ENCODE measurements at regions not wholly inside any gene's neighbourhood (a gene's known extent, or its start where the extent isn't known, plus 50 kb on each side); places are given as distances from the start of the nearest gene placed in this dataset.

- Mint-ChIP-seq H3K9me3 (ENCODE audit: insufficient read depth) (no peaks in the 10 kb centered on the region), H3K4me1 (no peaks in the 10 kb centered on the region), H3K27me3 (peaks cover 11% of the 10 kb centered on the region), H3K4me3 (no peak overlapping the region), H3K27ac (no peak overlapping the region)
- ChIA-PET POLR2A (no interaction called here), CTCF (no interaction called here)
- no peak for TF ChIP-seq EZH2 (IDR thresholded peaks at IDR 0.05; ENCODE audit: borderline replicate concordance, insufficient read depth, low read depth, low read length, poor library complexity, severe bottlenecking)
- TF ChIP-seq CTCF (IDR thresholded peaks at IDR 0.05), result no peak
- WGBS (ENCODE audit: insufficient coverage), result no CpG with 5 or more reads among the region's 3 CpGs
- ATAC-seq (ENCODE audit: low read depth), result no peak
- no peak for DNase-seq
- Histone ChIP-seq H4K20me1 (ENCODE audit: control insufficient read depth, insufficient read depth, low read length, poor library complexity, severe bottlenecking) (no peaks in the 10 kb centered on the region), H3K27ac (ENCODE audit: low read length in 2 of 2) (no peak overlapping the region), H3K9ac (ENCODE audit: low read length) (no peak overlapping the region), H3K4me1 (ENCODE audit: control insufficient read depth in 2 of 2, insufficient read depth in 2 of 2, low read length in 2 of 2) (no peaks in the 10 kb centered on the region), H3K4me3 (ENCODE audit: control extremely low read depth in 1 of 5, extremely low read depth in 1 of 5, insufficient read depth in 1 of 5, low read depth in 2 of 5, low read length in 4 of 5) (no peak overlapping the region), H2AFZ (ENCODE audit: insufficient read depth, low read depth, low read length, poor library complexity, severe bottlenecking) (no peak overlapping the region), H3K36me3 (replicated peaks in 1 of 2; ENCODE audit: control extremely low read depth in 1 of 2, control insufficient read depth in 1 of 2, extremely low read depth in 1 of 2, insufficient read depth in 2 of 2, low read length in 1 of 2) (no peaks in the 10 kb centered on the region), H3K27me3 (replicated peaks in 1 of 4; ENCODE audit: control extremely low read depth in 1 of 4, control insufficient read depth in 3 of 4, insufficient read depth in 4 of 4, low read length in 3 of 4) (no peaks in the 10 kb centered on the region), H3K4me2 (replicated peaks; ENCODE audit: low read depth, low read length, poor library complexity, severe bottlenecking) (no peak overlapping the region), H3K79me2 (ENCODE audit: control insufficient read depth, insufficient read depth, low read length) (no peaks in the 10 kb centered on the region), H3K9me3 (ENCODE audit: control extremely low read depth in 1 of 3, control insufficient read depth in 2 of 3, insufficient read depth in 1 of 3, low read length in 2 of 3) (peaks cover 0 to 3% (median 0%) of the 10 kb centered on the region in 3 donors)
- intact Hi-C loops (cut with micrococcal nuclease), result no loop called here
Observed at GRCh38 chr1:68307378-68307787, 75.1 kb upstream of the WLS start.

- Histone ChIP-seq H2AFZ (ENCODE audit: insufficient read depth, low read depth, low read length, poor library complexity, severe bottlenecking) (no peak overlapping the region), H3K27ac (ENCODE audit: low read length in 2 of 2) (no peak overlapping the region), H3K27me3 (replicated peaks in 1 of 4; ENCODE audit: control extremely low read depth in 1 of 4, control insufficient read depth in 3 of 4, insufficient read depth in 4 of 4, low read length in 3 of 4) (no peaks in the 10 kb centered on the region), H3K4me1 (ENCODE audit: control insufficient read depth in 2 of 2, insufficient read depth in 2 of 2, low read length in 2 of 2) (no peaks in the 10 kb centered on the region), H4K20me1 (ENCODE audit: control insufficient read depth, insufficient read depth, low read length, poor library complexity, severe bottlenecking) (no peaks in the 10 kb centered on the region), H3K36me3 (replicated peaks in 1 of 2; ENCODE audit: control extremely low read depth in 1 of 2, control insufficient read depth in 1 of 2, extremely low read depth in 1 of 2, insufficient read depth in 2 of 2, low read length in 1 of 2) (no peaks in the 10 kb centered on the region), H3K4me3 (ENCODE audit: control extremely low read depth in 1 of 5, extremely low read depth in 1 of 5, insufficient read depth in 1 of 5, low read depth in 2 of 5, low read length in 4 of 5) (no peak overlapping the region), H3K79me2 (ENCODE audit: control insufficient read depth, insufficient read depth, low read length) (no peaks in the 10 kb centered on the region), H3K9ac (ENCODE audit: low read length) (no peak overlapping the region), H3K9me3 (ENCODE audit: control extremely low read depth in 1 of 3, control insufficient read depth in 2 of 3, insufficient read depth in 1 of 3, low read length in 2 of 3) (no peaks in the 10 kb centered on the region), H3K4me2 (replicated peaks; ENCODE audit: low read depth, low read length, poor library complexity, severe bottlenecking) (no peak overlapping the region)
- Mint-ChIP-seq H3K27me3 (peaks cover 17% of the 10 kb centered on the region), H3K27ac (no peak overlapping the region), H3K4me1 (no peaks in the 10 kb centered on the region), H3K4me3 (no peak overlapping the region), H3K9me3 (ENCODE audit: insufficient read depth) (no peaks in the 10 kb centered on the region)
- WGBS (ENCODE audit: insufficient coverage), result no CpG with 5 or more reads among the region's 2 CpGs
- TF ChIP-seq EZH2 (IDR thresholded peaks at IDR 0.05; ENCODE audit: borderline replicate concordance, insufficient read depth, low read depth, low read length, poor library complexity, severe bottlenecking), result no peak
- no peak for TF ChIP-seq CTCF (IDR thresholded peaks at IDR 0.05)
- ATAC-seq (ENCODE audit: low read depth), result no peak
- intact Hi-C loops (cut with micrococcal nuclease), result no loop called here
- DNase-seq, result no peak
- ChIA-PET CTCF (no interaction called here), POLR2A (no interaction called here)
Observed at GRCh38 chr1:68301471-68302001, 69.2 kb upstream of the WLS start.

All from B cell (primary cell).